ENCODE measurements at regions not wholly inside any gene's neighbourhood (a gene's known extent, or its start where the extent isn't known, plus 50 kb on each side); places are given as distances from the start of the nearest gene placed in this dataset.

DNA sequence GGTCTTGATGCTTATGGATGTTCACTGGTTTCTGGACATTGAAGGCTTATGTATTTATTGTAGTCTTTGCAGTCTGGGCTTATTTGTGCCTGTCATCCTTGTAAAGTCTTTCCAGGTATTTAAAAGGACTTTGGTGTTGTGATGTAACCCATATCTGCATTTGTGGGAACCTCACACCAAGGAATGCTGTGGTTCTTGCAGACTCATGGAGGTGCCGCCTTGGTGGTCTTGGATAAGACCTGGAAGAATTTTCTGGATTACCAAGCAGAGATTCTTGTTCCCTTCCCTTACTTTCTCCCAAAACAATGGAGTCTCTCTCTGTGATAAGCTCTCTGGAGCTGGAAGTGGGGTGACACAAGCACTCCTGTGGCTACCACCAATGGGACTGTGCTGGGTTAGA, 363.5 kb upstream of the NECTIN3 start:
- WGBS (ENCODE audit: insufficient coverage, insufficient replicate concordance, low lambda C conversion rate, missing lambda C conversion rate): 25% methylated on average over 1 of the region's 1 CpG
- BruUV-seq (replicated peaks): no TSS peak
- no peaks in the 10 kb centered on the region for H3K9me3 ChIP-seq (replicated peaks; ENCODE audit: control insufficient read depth, insufficient read depth, low read length)

More for the DNA sequence above, 363.5 kb upstream of the NECTIN3 start:
- Histone ChIP-seq H3K9ac (ENCODE audit: control insufficient read depth, insufficient read depth, low read length) (no peak overlapping the region), H3K36me3 (ENCODE audit: control insufficient read depth in 2 of 2, insufficient read depth in 2 of 2, low read length in 1 of 2) (no peaks in the 10 kb centered on the region), H3K4me2 (ENCODE audit: control insufficient read depth, insufficient read depth) (no peak overlapping the region), H3K4me1 (ENCODE audit: control insufficient read depth, insufficient read depth, low read length) (no peaks in the 10 kb centered on the region), H2AFZ (ENCODE audit: control insufficient read depth, low read depth, low read length) (no peak overlapping the region), H3K27me3 (replicated peaks in 1 of 2; ENCODE audit: control insufficient read depth in 2 of 2, insufficient read depth in 2 of 2, low read length in 1 of 2) (no peaks in the 10 kb centered on the region), H4K20me1 (ENCODE audit: control insufficient read depth, insufficient read depth) (no peaks in the 10 kb centered on the region), H3K27ac (ENCODE audit: control insufficient read depth, insufficient read depth) (no peak overlapping the region), H3K4me3 (no peak overlapping the region), H3K79me2 (ENCODE audit: control insufficient read depth, insufficient read depth, low read length) (no peaks in the 10 kb centered on the region)
- DNase-seq (ENCODE audit: low read depth, low spot score) (no peak), FAIRE-seq (no peak), ATAC-seq (no peak)
- ChIA-PET RAD21 (ENCODE audit: unreplicated experiment) (no interaction called here), POLR2A (no interaction called here), SMC1A (ENCODE audit: uncharacterized antibody, unreplicated experiment) (no interaction called here), CTCF (interaction anchor here (0.6 to 0.8 kb wide), 2 partner anchors 172 to 301 kb away, joined by 3 read pairs; no protein-coding TSS in a partner anchor)
- in situ Hi-C loops (cut with MboI): no loop called here
- intact Hi-C loops (cut with micrococcal nuclease; ENCODE audit: unreplicated experiment): no loop called here
- TF ChIP-seq, protein P1, sequence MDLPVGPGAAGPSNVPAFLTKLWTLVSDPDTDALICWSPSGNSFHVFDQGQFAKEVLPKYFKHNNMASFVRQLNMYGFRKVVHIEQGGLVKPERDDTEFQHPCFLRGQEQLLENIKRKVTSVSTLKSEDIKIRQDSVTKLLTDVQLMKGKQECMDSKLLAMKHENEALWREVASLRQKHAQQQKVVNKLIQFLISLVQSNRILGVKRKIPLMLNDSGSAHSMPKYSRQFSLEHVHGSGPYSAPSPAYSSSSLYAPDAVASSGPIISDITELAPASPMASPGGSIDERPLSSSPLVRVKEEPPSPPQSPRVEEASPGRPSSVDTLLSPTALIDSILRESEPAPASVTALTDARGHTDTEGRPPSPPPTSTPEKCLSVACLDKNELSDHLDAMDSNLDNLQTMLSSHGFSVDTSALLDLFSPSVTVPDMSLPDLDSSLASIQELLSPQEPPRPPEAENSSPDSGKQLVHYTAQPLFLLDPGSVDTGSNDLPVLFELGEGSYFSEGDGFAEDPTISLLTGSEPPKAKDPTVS (IDR thresholded peaks at IDR 0.05; ENCODE audit: low read depth, low read length): no peak
- no peak for TF ChIP-seq CHD1 (IDR thresholded peaks at IDR 0.05; ENCODE audit: low read depth, low read length)
- TF ChIP-seq FOXK2 (IDR thresholded peaks at IDR 0.05): no peak
- no peak for TF ChIP-seq NR2C1 (IDR thresholded peaks at IDR 0.05)
- TF ChIP-seq, protein P2, sequence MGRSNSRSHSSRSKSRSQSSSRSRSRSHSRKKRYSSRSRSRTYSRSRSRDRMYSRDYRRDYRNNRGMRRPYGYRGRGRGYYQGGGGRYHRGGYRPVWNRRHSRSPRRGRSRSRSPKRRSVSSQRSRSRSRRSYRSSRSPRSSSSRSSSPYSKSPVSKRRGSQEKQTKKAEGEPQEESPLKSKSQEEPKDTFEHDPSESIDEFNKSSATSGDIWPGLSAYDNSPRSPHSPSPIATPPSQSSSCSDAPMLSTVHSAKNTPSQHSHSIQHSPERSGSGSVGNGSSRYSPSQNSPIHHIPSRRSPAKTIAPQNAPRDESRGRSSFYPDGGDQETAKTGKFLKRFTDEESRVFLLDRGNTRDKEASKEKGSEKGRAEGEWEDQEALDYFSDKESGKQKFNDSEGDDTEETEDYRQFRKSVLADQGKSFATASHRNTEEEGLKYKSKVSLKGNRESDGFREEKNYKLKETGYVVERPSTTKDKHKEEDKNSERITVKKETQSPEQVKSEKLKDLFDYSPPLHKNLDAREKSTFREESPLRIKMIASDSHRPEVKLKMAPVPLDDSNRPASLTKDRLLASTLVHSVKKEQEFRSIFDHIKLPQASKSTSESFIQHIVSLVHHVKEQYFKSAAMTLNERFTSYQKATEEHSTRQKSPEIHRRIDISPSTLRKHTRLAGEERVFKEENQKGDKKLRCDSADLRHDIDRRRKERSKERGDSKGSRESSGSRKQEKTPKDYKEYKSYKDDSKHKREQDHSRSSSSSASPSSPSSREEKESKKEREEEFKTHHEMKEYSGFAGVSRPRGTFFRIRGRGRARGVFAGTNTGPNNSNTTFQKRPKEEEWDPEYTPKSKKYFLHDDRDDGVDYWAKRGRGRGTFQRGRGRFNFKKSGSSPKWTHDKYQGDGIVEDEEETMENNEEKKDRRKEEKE (IDR thresholded peaks at IDR 0.05): no peak
- no peak for TF ChIP-seq WRNIP1 (IDR thresholded peaks at IDR 0.05; ENCODE audit: borderline replicate concordance, low read depth, low read length)
- no peak for TF ChIP-seq TCF3 (IDR thresholded peaks at IDR 0.05; ENCODE audit: borderline replicate concordance, insufficient read depth, low read depth, low read length)
- TF ChIP-seq, protein P3, sequence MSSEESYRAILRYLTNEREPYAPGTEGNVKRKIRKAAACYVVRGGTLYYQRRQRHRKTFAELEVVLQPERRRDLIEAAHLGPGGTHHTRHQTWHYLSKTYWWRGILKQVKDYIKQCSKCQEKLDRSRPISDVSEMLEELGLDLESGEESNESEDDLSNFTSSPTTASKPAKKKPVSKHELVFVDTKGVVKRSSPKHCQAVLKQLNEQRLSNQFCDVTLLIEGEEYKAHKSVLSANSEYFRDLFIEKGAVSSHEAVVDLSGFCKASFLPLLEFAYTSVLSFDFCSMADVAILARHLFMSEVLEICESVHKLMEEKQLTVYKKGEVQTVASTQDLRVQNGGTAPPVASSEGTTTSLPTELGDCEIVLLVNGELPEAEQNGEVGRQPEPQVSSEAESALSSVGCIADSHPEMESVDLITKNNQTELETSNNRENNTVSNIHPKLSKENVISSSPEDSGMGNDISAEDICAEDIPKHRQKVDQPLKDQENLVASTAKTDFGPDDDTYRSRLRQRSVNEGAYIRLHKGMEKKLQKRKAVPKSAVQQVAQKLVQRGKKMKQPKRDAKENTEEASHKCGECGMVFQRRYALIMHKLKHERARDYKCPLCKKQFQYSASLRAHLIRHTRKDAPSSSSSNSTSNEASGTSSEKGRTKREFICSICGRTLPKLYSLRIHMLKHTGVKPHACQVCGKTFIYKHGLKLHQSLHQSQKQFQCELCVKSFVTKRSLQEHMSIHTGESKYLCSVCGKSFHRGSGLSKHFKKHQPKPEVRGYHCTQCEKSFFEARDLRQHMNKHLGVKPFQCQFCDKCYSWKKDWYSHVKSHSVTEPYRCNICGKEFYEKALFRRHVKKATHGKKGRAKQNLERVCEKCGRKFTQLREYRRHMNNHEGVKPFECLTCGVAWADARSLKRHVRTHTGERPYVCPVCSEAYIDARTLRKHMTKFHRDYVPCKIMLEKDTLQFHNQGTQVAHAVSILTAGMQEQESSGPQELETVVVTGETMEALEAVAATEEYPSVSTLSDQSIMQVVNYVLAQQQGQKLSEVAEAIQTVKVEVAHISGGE (CRISPR knock-in tag; IDR thresholded peaks at IDR 0.05): no peak
- TF ChIP-seq TAF1 (IDR thresholded peaks at IDR 0.05; ENCODE audit: borderline replicate concordance, low read depth, low read length): no peak
- no peak for TF ChIP-seq CEBPB (IDR thresholded peaks at IDR 0.05; ENCODE audit: borderline replicate concordance in 1 of 2, low read depth in 2 of 2, low read length in 2 of 2)
- no peak for TF ChIP-seq ZNF24 (IDR thresholded peaks at IDR 0.05)
- TF ChIP-seq KDM1A (IDR thresholded peaks at IDR 0.05; ENCODE audit: borderline replicate concordance): no peak
- TF ChIP-seq SUZ12 (IDR thresholded peaks at IDR 0.05; ENCODE audit: unreplicated experiment): no peak
- no peak for TF ChIP-seq NR2C2 (IDR thresholded peaks at IDR 0.05; ENCODE audit: borderline replicate concordance, control insufficient read depth, insufficient read length, low read depth)
- TF ChIP-seq SMARCA5 (IDR thresholded peaks at IDR 0.05): no peak
- no peak for TF ChIP-seq ZNF622 (IDR thresholded peaks at IDR 0.05)
- TF ChIP-seq SMC3 (IDR thresholded peaks at IDR 0.05; ENCODE audit: borderline replicate concordance, low read length): no peak

Measured in GM12878 (cell line).